ENCODE measurements at regions not wholly inside any gene's neighbourhood (a gene's known extent, or its start where the extent isn't known, plus 50 kb on each side); places are given as distances from the start of the nearest gene placed in this dataset.

DNA sequence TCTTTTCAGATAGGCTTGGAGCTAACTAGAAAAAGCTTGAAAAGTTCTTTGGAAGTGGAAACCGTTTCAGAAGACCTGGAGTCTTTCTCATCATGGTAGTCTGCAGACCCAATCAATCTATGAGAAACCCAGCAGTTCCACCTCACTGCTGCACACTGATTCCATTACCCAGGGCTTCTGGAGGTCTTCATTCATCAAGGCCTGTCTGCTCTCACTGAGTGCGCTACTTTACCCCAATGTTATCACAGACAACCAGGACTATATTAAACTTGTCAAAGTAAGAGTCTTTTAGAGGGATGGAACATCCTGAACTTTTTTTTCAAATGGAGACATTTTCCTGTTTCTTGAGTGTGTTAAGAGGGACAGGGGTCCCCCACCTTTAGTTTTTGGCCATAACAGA is 93.1 kb downstream of the BOD1 start:
- H3K9me2 ChIP-seq (ENCODE audit: insufficient read depth): no peaks in the 10 kb centered on the region
- no peak overlapping the region for H2AFZ ChIP-seq (ENCODE audit: low read depth, low read length, poor library complexity, severe bottlenecking)
- no peaks in the 10 kb centered on the region for H3K36me3 ChIP-seq (ENCODE audit: control insufficient read depth in 1 of 2, insufficient read depth in 2 of 2, low read length in 2 of 2)
- H3K4me2 ChIP-seq (ENCODE audit: low read length): no peak overlapping the region
- H3K4me3 ChIP-seq (replicated peaks in 1 of 2; ENCODE audit: low read depth in 1 of 2, low read length in 2 of 2): no peak overlapping the region
- ATAC-seq (no peak), DNase-seq (ENCODE audit: low read depth, low spot score) (no peak)
- no peaks in the 10 kb centered on the region for H3K4me1 ChIP-seq (ENCODE audit: control insufficient read depth in 1 of 2, insufficient read depth in 2 of 2, low read length in 2 of 2)
- intact Hi-C loops (cut with micrococcal nuclease): no loop called here
- RAD21 ChIA-PET (ENCODE audit: low non-redundant PET in 1 of 2, low total read pairs in 2 of 2, uncharacterized antibody in 2 of 2, unreplicated experiment in 2 of 2): no interaction called here
- no peaks in the 10 kb centered on the region for H3K79me2 ChIP-seq (ENCODE audit: insufficient read depth, low read length)
- no peaks in the 10 kb centered on the region for H3K27me3 ChIP-seq (ENCODE audit: insufficient read depth, low read length)
- CTCF ChIA-PET: no interaction called here
- no peaks in the 10 kb centered on the region for H3K9me3 ChIP-seq (ENCODE audit: control insufficient read depth in 1 of 2, insufficient read depth in 1 of 2, low read depth in 1 of 2, low read length in 2 of 2)
- no peak overlapping the region for H3K9ac ChIP-seq (ENCODE audit: low read length)
- TF ChIP-seq RAD21 (IDR thresholded peaks at IDR 0.05; ENCODE audit: low read depth) (no peak), ZNF274 (IDR thresholded peaks at IDR 0.05; ENCODE audit: low read depth, low read length) (no peak), CTCF (IDR thresholded peaks at IDR 0.05 in 2 of 3, conservative IDR thresholded peaks at IDR 0.05 in 1 of 3; ENCODE audit: borderline replicate concordance in 1 of 3, insufficient read depth in 1 of 3, low read depth in 2 of 3, low read length in 2 of 3) (no peak), FOSL1 (IDR thresholded peaks at IDR 0.05; ENCODE audit: low read depth) (no peak), CBX3 (IDR thresholded peaks at IDR 0.05; ENCODE audit: low read depth) (no peak), ZBTB33 (IDR thresholded peaks at IDR 0.05; ENCODE audit: extremely low read depth, insufficient replicate concordance, low read length) (no peak), EZH2 (IDR thresholded peaks at IDR 0.05) (no peak), JUND (IDR thresholded peaks at IDR 0.05) (no peak), SP1 (IDR thresholded peaks at IDR 0.05; ENCODE audit: low read depth) (no peak), TCF7L2 (IDR thresholded peaks at IDR 0.05; ENCODE audit: borderline replicate concordance, extremely low read depth, insufficient read depth, insufficient read length) (no peak), YY1 (IDR thresholded peaks at IDR 0.05; ENCODE audit: extremely low read depth, insufficient replicate concordance, low read depth, low read length) (no peak), CEBPB (IDR thresholded peaks at IDR 0.05; ENCODE audit: low read depth) (no peak), EZH2phosphoT487 (IDR thresholded peaks at IDR 0.05; ENCODE audit: borderline replicate concordance) (no peak), POLR2AphosphoS5 (IDR thresholded peaks at IDR 0.05; ENCODE audit: low read depth, low read length) (no peak), EGR1 (IDR thresholded peaks at IDR 0.05; ENCODE audit: low read depth) (no peak)
- TF ChIP-seq, protein P1, sequence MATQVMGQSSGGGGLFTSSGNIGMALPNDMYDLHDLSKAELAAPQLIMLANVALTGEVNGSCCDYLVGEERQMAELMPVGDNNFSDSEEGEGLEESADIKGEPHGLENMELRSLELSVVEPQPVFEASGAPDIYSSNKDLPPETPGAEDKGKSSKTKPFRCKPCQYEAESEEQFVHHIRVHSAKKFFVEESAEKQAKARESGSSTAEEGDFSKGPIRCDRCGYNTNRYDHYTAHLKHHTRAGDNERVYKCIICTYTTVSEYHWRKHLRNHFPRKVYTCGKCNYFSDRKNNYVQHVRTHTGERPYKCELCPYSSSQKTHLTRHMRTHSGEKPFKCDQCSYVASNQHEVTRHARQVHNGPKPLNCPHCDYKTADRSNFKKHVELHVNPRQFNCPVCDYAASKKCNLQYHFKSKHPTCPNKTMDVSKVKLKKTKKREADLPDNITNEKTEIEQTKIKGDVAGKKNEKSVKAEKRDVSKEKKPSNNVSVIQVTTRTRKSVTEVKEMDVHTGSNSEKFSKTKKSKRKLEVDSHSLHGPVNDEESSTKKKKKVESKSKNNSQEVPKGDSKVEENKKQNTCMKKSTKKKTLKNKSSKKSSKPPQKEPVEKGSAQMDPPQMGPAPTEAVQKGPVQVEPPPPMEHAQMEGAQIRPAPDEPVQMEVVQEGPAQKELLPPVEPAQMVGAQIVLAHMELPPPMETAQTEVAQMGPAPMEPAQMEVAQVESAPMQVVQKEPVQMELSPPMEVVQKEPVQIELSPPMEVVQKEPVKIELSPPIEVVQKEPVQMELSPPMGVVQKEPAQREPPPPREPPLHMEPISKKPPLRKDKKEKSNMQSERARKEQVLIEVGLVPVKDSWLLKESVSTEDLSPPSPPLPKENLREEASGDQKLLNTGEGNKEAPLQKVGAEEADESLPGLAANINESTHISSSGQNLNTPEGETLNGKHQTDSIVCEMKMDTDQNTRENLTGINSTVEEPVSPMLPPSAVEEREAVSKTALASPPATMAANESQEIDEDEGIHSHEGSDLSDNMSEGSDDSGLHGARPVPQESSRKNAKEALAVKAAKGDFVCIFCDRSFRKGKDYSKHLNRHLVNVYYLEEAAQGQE (IDR thresholded peaks at IDR 0.05; ENCODE audit: low read depth): no peak
- TF ChIP-seq, protein P2, sequence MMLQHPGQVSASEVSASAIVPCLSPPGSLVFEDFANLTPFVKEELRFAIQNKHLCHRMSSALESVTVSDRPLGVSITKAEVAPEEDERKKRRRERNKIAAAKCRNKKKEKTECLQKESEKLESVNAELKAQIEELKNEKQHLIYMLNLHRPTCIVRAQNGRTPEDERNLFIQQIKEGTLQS (IDR thresholded peaks at IDR 0.05): no peak
- TF ChIP-seq, protein P3, sequence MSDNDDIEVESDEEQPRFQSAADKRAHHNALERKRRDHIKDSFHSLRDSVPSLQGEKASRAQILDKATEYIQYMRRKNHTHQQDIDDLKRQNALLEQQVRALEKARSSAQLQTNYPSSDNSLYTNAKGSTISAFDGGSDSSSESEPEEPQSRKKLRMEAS (IDR thresholded peaks at IDR 0.05): no peak
- POLR2A ChIA-PET: no interaction called here
- no peaks in the 10 kb centered on the region for H4K20me1 ChIP-seq (ENCODE audit: insufficient read depth)
- no peak overlapping the region for H3K27ac ChIP-seq (ENCODE audit: low read depth, low read length)
- no TSS peak for BruUV-seq (replicated peaks)

All from HCT116 (cell line).